ENCODE measurements at regions not wholly inside any gene's neighbourhood (a gene's known extent, or its start where the extent isn't known, plus 50 kb on each side); places are given as distances from the start of the nearest gene placed in this dataset.

DNA sequence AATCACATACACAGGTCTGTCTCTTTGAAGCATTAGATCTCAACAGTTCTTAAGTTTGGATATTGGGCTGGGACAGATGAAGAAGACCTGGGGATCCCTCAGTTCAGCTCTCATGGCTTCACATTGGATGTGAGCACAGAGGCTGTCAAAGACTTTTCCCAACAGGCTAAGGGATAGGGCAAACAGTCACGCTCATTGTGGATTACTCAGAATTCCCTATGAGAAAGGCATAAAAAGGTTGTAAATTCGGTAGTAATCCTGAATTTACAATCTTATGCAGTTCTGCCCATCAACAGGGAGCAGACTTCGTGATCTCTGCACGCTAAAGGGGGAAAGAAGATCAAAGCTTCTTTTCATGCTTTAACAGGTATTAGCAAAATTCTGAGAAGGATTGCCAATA lies 448.4 kb downstream of the DAD1 start:
- TF ChIP-seq, protein P1, sequence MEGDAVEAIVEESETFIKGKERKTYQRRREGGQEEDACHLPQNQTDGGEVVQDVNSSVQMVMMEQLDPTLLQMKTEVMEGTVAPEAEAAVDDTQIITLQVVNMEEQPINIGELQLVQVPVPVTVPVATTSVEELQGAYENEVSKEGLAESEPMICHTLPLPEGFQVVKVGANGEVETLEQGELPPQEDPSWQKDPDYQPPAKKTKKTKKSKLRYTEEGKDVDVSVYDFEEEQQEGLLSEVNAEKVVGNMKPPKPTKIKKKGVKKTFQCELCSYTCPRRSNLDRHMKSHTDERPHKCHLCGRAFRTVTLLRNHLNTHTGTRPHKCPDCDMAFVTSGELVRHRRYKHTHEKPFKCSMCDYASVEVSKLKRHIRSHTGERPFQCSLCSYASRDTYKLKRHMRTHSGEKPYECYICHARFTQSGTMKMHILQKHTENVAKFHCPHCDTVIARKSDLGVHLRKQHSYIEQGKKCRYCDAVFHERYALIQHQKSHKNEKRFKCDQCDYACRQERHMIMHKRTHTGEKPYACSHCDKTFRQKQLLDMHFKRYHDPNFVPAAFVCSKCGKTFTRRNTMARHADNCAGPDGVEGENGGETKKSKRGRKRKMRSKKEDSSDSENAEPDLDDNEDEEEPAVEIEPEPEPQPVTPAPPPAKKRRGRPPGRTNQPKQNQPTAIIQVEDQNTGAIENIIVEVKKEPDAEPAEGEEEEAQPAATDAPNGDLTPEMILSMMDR (conservative IDR thresholded peaks at IDR 0.05; ENCODE audit: low read depth, low read length), result no peak
- no peak for TF ChIP-seq EZH2phosphoT487 (IDR thresholded peaks at IDR 0.05; ENCODE audit: borderline replicate concordance, low read length)
- no peak for TF ChIP-seq EZH2 (IDR thresholded peaks at IDR 0.05; ENCODE audit: low read length, unreplicated experiment)
